GM12891 (cell line): ENCODE measurements at regions not wholly inside any gene's neighbourhood (a gene's known extent, or its start where the extent isn't known, plus 50 kb on each side); places are given as distances from the start of the nearest gene placed in this dataset.
A peak's percentile ranks its signal among the peaks of the same experiment; 100 is the strongest.
"Not testable (repeated sequence)": the region's sequence is repeated elsewhere in the genome, so short reads cannot be mapped to it uniquely, and the experiment has no call there.

Experiments used
- DNase-seq: peaks from one replicate; pipeline ENCODE4 v3.0.0; 2011; ENCODE audit warnings: low spot score; ENCODE audit not compliant: insufficient read length
- FAIRE-seq: peaks from 2 replicates; lab custom pipeline; 2011; peaks lifted over from hg19 to GRCh38; lab: Jason Lieb, UNC
- PAX5 ChIP-seq: IDR thresholded peaks from 2 replicates; pipeline ENCODE4 v1.6.1; 2011; ENCODE audit warnings: low read length, moderate library complexity, mild to moderate bottlenecking; ENCODE audit not compliant: insufficient read depth, severe bottlenecking
- POLR2A ChIP-seq: IDR thresholded peaks from 2 replicates; pipeline ENCODE4 v1.6.1; 2011; ENCODE audit warnings: low read depth, low read length, control low read depth
- POLR2AphosphoS5 ChIP-seq: IDR thresholded peaks from 2 replicates; pipeline ENCODE4 v1.6.1; 2011; ENCODE audit warnings: low read depth, low read length, control low read depth
- POU2F2 ChIP-seq: IDR thresholded peaks from 2 replicates; pipeline ENCODE4 v1.6.1; 2011; ENCODE audit warnings: low read depth, mild to moderate bottlenecking, control low read depth, low read length, moderate library complexity
- SPI1 ChIP-seq: IDR thresholded peaks from 2 replicates; pipeline ENCODE4 v1.6.1; 2011; ENCODE audit warnings: low read depth, low read length, control low read depth
- TAF1 ChIP-seq: IDR thresholded peaks from 2 replicates; pipeline ENCODE4 v1.6.1; 2011; ENCODE audit warnings: low read depth, low read length, control low read depth

DNA sequence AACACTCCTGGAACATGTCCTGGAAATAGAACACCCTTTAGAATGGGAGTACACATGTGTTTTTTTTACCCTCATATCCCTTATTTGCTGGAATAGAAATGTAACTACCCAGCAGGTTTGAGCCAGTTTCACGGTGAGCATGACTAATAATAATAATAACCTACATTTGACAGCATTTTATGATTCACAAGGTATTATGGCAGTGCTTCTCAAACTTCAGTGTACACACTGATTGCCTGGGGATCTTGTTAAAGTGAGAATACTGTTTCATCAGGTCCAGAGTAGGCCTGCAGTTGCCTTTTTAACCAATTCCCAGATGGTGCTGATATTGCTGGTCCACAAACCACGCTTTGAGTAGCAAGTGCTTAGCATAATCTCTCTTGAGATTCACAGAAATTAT lies 63.9 kb downstream of the NFKBIZ start:
- DNase-seq (no peak), FAIRE-seq (no peak)
- TF ChIP-seq TAF1 (no peak), POLR2AphosphoS5 (no peak), SPI1 (no peak), POU2F2 (no peak), POLR2A (no peak), PAX5 (no peak)

GRCh38 chr3:101917761-101918160 lies 68.4 kb downstream of the NFKBIZ start:
- DNase-seq, FAIRE-seq: not testable (repeated sequence)

- DNase-seq, FAIRE-seq: not testable (repeated sequence)
These were observed 72.9 kb downstream of the NFKBIZ start for GRCh38 chr3:101922151-101922725.

DNA sequence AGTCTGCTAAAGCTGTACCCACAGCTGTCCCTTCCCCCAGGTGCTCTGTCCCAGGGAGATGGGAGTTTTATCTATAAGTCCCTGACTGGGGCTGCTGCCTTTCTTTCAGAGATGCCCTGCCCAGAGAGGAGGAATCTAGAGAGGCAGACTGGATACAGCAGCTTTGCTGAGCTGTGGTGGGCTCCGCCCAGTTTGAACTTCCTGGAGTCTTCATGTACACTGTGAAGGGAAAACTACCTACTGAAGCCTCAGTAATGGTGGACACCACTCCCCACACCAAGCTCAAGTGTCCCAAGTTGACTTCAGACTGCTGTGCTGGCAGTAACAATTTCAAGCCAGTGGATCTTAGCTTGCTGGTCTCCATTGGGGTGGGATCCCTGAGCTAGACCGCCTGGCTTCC lies 75.3 kb downstream of the NFKBIZ start:
- not testable (repeated sequence) for FAIRE-seq, DNase-seq

GRCh38 chr3:101925124-101925523 lies 75.8 kb downstream of the NFKBIZ start:
- not testable (repeated sequence) for FAIRE-seq, DNase-seq

GRCh38 chr3:101925564-101925963 lies 76.2 kb downstream of the NFKBIZ start:
- DNase-seq (no peak), FAIRE-seq (no peak)
- TF ChIP-seq POU2F2 (no peak), SPI1 (no peak)

GRCh38 chr3:101926594-101927105 lies 77.3 kb downstream of the NFKBIZ start:
- FAIRE-seq: no peak
- no peak for DNase-seq
- TF ChIP-seq PAX5 (no peak), SPI1 (no peak), POLR2AphosphoS5 (no peak), TAF1 (no peak), POLR2A (no peak), POU2F2 (no peak)

DNA sequence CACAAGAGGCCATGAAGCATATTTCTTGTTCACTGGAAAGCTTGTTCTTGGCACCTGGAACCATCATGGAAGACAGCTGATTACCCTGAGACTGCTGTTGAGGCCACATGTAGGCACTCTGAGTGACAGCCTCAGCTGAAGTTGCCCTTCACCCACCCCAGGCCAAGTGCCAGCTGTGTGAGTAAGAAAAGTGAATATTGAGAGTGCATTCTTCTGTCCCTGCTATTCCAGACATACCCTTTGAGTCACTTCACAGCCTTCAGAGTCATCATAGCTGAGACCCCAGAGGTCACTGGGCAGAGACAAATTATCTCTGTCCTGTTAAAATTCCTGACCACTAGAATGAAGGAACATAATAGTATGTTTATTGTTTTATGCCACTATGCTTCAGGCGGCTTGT lies 79.6 kb downstream of the NFKBIZ start:
- no peak for FAIRE-seq
- no peak for TF ChIP-seq SPI1
- no peak for TF ChIP-seq TAF1
- TF ChIP-seq POU2F2: no peak
- TF ChIP-seq POLR2A: no peak
- TF ChIP-seq POLR2AphosphoS5: no peak
- TF ChIP-seq PAX5: no peak
- DNase-seq: no peak

GRCh38 chr3:101931081-101931480 lies 81.8 kb downstream of the NFKBIZ start:
- TF ChIP-seq POLR2AphosphoS5: no peak
- no peak for TF ChIP-seq TAF1
- no peak for TF ChIP-seq POLR2A
- TF ChIP-seq POU2F2: no peak
- no peak for TF ChIP-seq PAX5
- TF ChIP-seq SPI1: no peak
- no peak for DNase-seq
- FAIRE-seq: no peak

DNA sequence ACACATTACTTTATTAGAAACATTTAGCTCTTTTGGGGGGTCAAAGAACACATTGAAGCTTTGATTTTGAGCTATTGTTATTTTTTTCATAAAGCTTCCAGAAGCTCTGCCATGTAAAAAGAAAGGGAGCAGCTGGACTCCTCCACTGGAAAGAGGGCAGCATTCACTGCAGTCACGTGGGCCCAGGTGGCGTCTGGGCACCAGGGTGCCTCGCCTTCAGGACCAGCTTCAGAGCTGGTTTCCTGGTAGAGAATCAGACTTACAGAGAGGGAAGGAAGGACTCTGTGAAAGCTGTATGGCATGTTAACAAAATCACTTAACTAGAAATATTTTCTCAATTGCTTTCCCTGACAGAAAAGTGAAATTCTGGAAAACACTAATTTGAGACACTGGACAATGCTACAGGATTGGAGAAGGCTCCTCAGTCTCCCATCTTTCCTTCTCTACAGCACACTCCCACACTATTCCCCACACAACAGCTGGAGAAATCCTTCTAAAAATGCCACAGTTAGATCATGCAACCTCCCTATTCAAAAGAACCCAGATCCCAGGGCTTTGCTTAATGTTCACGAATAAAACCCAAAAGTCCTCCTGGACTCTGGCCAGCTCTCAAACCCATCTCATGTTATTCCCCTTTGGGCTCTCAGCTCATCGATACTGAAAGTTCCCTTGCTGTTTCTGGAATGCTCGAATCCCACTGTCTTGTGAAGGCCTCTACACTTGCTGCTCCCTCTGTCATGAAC lies 83.2 kb downstream of the NFKBIZ start:
- DNase-seq (no peak), FAIRE-seq (no peak)
- TF ChIP-seq POLR2AphosphoS5: no peak
- no peak for TF ChIP-seq PAX5
- TF ChIP-seq POU2F2: no peak
- TF ChIP-seq POLR2A: no peak
- no peak for TF ChIP-seq TAF1
- TF ChIP-seq SPI1: no peak

DNA sequence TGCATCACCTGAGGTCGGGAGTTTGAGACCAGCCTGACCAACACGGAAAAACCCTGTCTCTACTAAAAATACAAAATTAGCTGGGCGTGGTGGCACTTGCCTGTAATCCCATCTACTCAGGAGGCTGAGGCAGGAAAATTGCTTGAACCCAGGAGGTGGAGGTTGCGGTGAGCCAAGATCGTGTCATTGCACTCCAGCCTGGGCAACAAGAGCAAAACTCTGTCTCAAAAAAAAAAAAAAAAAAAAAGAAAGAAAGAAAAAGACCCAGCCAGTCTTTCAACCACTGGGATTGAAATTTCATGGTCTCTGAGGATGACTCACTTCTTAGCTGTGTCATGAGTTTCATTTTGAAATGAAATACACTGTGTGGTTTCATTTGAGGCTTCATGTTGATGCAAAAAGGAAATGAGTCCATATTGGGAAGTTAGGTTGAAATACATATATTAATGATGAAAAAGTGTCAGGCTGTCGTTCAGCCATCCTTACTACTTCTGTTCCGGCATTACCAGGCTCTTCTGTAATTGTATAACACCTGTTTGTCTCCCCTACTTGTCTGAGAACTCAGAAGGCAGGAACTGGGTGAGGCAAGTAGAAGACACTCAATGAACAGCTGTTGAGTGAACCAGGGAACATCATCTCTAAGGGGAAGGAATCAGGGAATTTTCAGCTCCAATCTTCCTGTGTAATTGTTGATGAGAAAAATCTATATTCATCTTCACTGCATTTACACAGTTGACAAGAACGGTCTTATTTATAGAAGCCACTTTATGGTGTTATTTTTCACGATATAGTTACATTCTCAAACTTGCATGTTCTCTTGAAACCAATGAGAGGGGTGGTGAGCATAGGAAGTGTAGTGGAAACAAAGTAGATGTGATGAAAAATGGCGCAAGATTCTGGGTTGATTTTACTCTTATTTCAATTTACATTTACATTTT lies 87.4 kb downstream of the NFKBIZ start:
- TF ChIP-seq POLR2A: no peak
- TF ChIP-seq PAX5: peak; percentile 27
- TF ChIP-seq POLR2AphosphoS5: no peak
- TF ChIP-seq POU2F2: no peak
- no peak for TF ChIP-seq TAF1
- TF ChIP-seq SPI1: peak; percentile 37
- FAIRE-seq (peak; percentile 85), DNase-seq (peak; percentile 37)
